ENCODE measurements at regions not wholly inside any gene's neighbourhood (a gene's known extent, or its start where the extent isn't known, plus 50 kb on each side); places are given as distances from the start of the nearest gene placed in this dataset.
"Not testable (repeated sequence)": the region's sequence is repeated elsewhere in the genome, so short reads cannot be mapped to it uniquely, and the experiment has no call there.

DNA sequence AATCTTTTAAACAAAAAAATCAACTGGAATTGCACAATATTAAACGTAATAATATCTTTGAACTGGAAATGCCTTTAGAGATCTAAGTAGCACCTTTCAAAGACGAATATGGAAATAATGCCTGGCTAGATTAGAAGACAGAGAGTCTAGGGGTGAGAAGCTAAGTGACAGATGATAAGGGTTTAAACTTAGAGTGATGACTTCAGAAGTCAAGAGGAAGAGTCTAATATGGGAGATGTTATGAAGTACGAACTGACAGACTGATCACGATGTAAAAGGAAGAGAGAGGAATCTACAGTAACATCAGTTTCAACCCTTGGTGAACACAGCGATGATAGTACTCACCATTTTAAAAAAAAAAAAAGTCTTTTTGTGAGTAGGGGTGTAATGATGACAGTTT, 57.9 kb downstream of the HINT1 start:
- no peaks in the 10 kb centered on the region for H3K9me3 ChIP-seq
- no peaks in the 10 kb centered on the region for H3K27me3 ChIP-seq
- no peaks in the 10 kb centered on the region for H3K4me1 ChIP-seq
- no peak overlapping the region for H3K4me3 ChIP-seq
- no peak for DNase-seq
- no peak overlapping the region for H3K27ac ChIP-seq
- TF ChIP-seq POLR2A (IDR thresholded peaks at IDR 0.05) = no peak
- TF ChIP-seq CTCF (IDR thresholded peaks at IDR 0.05) = no peak
- H3K36me3 ChIP-seq = no peaks in the 10 kb centered on the region

DNA sequence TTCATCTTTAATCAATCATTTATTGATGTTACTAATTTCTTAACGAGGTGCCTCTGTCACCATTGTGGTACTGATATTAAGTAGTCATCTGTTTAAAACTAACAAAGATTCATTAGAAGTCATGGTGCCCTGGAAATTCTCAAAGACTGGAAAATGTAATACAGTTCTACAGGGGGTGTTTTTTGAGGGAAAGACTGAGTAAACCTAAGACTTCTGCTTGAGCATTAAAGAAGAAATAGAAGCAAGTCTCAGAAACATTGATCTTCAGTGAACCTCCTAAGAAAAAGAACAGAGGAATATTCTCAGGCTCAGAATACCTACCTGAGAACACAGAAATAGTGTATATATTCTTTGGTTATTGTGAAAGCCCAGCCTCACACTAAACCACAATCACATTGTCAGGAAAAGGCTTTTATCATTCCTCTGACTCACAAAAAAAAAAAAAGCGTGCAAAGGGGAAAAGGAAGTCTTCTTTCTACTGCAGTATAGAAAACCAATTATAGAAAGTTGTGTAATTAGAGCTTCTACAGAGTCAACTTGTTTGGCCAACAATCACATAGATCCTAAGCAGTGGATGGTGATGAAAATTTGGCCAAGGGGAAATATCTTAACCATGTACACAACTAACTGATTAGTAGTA, 60.8 kb downstream of the HINT1 start:
- Histone ChIP-seq H3K27me3 (no peaks in the 10 kb centered on the region), H3K36me3 (no peaks in the 10 kb centered on the region), H3K9me3 (no peaks in the 10 kb centered on the region), H3K27ac (no peak overlapping the region), H3K4me1 (no peaks in the 10 kb centered on the region), H3K4me3 (no peak overlapping the region)
- DNase-seq = no peak
- TF ChIP-seq CTCF (IDR thresholded peaks at IDR 0.05) = no peak
- TF ChIP-seq POLR2A (IDR thresholded peaks at IDR 0.05) = no peak

DNA sequence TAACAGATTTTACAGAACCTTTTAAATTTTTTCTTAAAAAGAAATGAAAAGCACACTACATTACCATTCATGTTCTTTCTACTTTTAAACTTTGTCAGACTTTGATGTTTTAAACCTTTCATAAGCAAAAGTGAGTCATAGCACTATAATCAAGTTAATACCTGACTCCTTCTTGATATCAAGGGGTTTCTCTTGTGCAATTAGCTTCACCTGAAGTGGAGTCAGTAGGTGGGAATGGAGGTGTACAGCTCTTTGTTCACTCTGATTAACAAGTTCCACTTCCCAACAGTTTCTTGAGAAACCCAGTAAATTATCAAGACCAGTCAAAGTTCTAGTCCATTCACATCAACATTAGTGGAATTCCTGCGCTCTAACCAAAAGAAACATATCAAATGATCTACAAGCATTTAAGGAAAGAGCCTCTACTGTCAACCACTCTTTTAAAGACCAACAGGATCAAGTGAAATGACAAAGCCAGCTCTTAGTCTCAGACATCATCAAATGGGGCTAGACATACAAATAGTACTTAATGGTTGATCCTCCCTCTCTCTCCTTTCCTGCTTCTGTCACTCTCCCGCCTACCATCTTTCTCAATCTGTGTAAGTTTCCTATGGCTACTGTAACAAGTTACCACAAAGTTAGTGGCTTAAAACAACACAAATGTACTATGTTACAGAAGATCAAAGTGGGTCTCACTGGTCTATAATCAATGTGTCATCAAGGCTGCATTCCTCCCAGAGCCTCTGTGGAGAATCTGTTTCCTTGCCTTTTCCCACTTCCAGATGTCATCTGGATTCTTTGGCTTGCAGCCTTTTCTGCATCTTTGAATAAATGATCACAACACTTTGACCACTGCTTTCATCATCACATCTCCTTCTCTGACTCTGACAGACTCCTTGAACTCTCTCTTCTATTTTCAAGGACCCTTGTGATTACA, 68.0 kb downstream of the HINT1 start:
- H3K9me3 ChIP-seq = no peaks in the 10 kb centered on the region
- TF ChIP-seq CTCF (IDR thresholded peaks at IDR 0.05) (no peak), POLR2A (IDR thresholded peaks at IDR 0.05) (no peak)
- no peaks in the 10 kb centered on the region for H3K36me3 ChIP-seq
- H3K27ac ChIP-seq = no peak overlapping the region
- no peaks in the 10 kb centered on the region for H3K27me3 ChIP-seq
- no peak overlapping the region for H3K4me3 ChIP-seq
- no peaks in the 10 kb centered on the region for H3K4me1 ChIP-seq
- DNase-seq = no peak

- not testable (repeated sequence) for H3K4me1 ChIP-seq, DNase-seq, H3K9me3 ChIP-seq, H3K27ac ChIP-seq, H3K4me3 ChIP-seq, H3K27me3 ChIP-seq, H3K36me3 ChIP-seq
Observed at GRCh38 chr5:131095561-131095960, 69.5 kb downstream of the HINT1 start.

- no peak overlapping the region for H3K4me3 ChIP-seq
- no peaks in the 10 kb centered on the region for H3K4me1 ChIP-seq
- no peaks in the 10 kb centered on the region for H3K27me3 ChIP-seq
- H3K9me3 ChIP-seq = peaks cover 0 to 5% (median 0%) of the 10 kb centered on the region in 4 donors
- no peaks in the 10 kb centered on the region for H3K36me3 ChIP-seq
- TF ChIP-seq POLR2A (IDR thresholded peaks at IDR 0.05) = no peak
- TF ChIP-seq CTCF (IDR thresholded peaks at IDR 0.05) = no peak
- no peak for DNase-seq
- H3K27ac ChIP-seq = no peak overlapping the region
Observed at GRCh38 chr5:131084436-131084835, 80.6 kb downstream of the HINT1 start.

DNA sequence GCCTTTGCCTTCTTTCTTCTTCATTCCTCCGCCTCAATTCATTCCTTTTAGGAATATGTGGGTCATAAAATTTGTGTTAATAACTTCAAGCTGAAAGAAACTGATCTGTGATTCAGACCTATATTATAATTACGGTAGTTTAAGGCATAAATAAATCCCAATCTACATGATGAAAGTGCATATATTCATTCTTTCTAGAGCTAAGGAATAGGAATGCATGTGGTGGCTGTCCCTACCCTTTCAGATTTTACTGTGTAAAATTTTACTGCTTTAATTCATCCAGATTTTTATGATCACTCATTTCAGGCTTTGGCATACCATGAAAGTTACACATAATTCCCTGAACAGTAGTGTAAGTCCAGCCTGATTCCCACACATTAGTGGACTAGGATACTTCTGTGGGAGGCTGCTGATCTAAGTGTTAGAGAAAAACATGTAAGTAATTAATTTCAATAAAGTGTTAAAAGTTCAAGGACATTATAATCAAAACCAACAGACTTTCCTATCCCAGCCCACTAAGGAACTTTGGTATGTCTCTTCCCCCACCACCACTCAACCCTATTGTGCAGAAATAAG, 83.1 kb downstream of the HINT1 start:
- H3K27ac ChIP-seq = no peak overlapping the region

More for the DNA sequence above, 83.1 kb downstream of the HINT1 start:
- Histone ChIP-seq H3K4me1 (no peaks in the 10 kb centered on the region), H3K9me3 (no peaks in the 10 kb centered on the region), H3K4me3 (no peak overlapping the region), H3K36me3 (no peaks in the 10 kb centered on the region), H3K27me3 (no peaks in the 10 kb centered on the region)
- TF ChIP-seq CTCF (IDR thresholded peaks at IDR 0.05) (no peak), POLR2A (IDR thresholded peaks at IDR 0.05) (no peak)
- no peak for DNase-seq
